PFSK-1 (cell line): ENCODE measurements at regions not wholly inside any gene's neighbourhood (a gene's known extent, or its start where the extent isn't known, plus 50 kb on each side); places are given as distances from the start of the nearest gene placed in this dataset.

ENCODE experiments used
- FOXP2 ChIP-seq: optimal IDR thresholded peaks from 2 replicates; pipeline ENCODE3; 2011; ENCODE audit warnings: borderline replicate concordance, control low read depth, inconsistent platforms; ENCODE audit not compliant: insufficient read depth; ENCODE audit errors: extremely low read length, extremely low read depth
- POLR2AphosphoS5 ChIP-seq: IDR thresholded peaks from 2 replicates; pipeline ENCODE4 v1.6.1; 2012; ENCODE audit warnings: low read depth, mild to moderate bottlenecking, control low read depth, low read length, moderate library complexity
- REST ChIP-seq, 2 experiments: IDR thresholded peaks; 2 replicates each; pipeline versions ENCODE4 v1.6.1 to v1.8.0; 2011 to 2012; ENCODE audit warnings: low read depth in 2 of 2, low read length in 2 of 2, control low read depth in 1 of 2, inconsistent platforms in 1 of 2, mild to moderate bottlenecking in 1 of 2, moderate library complexity in 1 of 2; ENCODE audit not compliant: insufficient read depth in 1 of 2
- SIN3A ChIP-seq: IDR thresholded peaks from 2 replicates; pipeline ENCODE4 v1.6.1; 2012; ENCODE audit warnings: mild to moderate bottlenecking, low read length, moderate library complexity, borderline replicate concordance; ENCODE audit not compliant: insufficient read depth
- TAF1 ChIP-seq: IDR thresholded peaks from 2 replicates; pipeline ENCODE4 v1.6.1; 2012; ENCODE audit warnings: low read length, control low read depth, borderline replicate concordance; ENCODE audit not compliant: insufficient read depth

GRCh38 chr12:89288959-89289358 is 63.3 kb downstream of the DUSP6 start:
- no peak for TF ChIP-seq FOXP2
- TF ChIP-seq REST (IDR thresholded peaks at IDR 0.05; ENCODE audit: insufficient read depth in 1 of 2, low read depth in 2 of 2, low read length in 2 of 2), result no peak
- TF ChIP-seq TAF1, result no peak
- no peak for TF ChIP-seq POLR2AphosphoS5
- no peak for TF ChIP-seq SIN3A
